RWPE2 (cell line): ENCODE measurements at regions not wholly inside any gene's neighbourhood (a gene's known extent, or its start where the extent isn't known, plus 50 kb on each side); places are given as distances from the start of the nearest gene placed in this dataset.
"Not testable (repeated sequence)": the region's sequence is repeated elsewhere in the genome, so short reads cannot be mapped to it uniquely, and the experiment has no call there.

Source experiments
- ATAC-seq: fragments of 200-7000 bp; cut with Tn5 transposase; 3 replicates; pipeline ENCODE4 v1.9.1; 2021; ENCODE audit warnings: low read depth
- DNase-seq: peaks from one replicate; pipeline ENCODE4 v3.0.0-alpha.2; 2020; ENCODE audit warnings: low spot score
- H3K27ac ChIP-seq: fragments of 450-650 bp; 2 replicates; pipeline ENCODE4 v1.5.1; 2017; ENCODE audit warnings: mild to moderate bottlenecking; ENCODE audit not compliant: poor library complexity, severe bottlenecking
- H3K27me3 ChIP-seq: fragments of 250-450 bp; sonication (Bioruptor Pico); 2 replicates; pipeline ENCODE4 v1.5.1; 2021; ENCODE audit warnings: mild to moderate bottlenecking, moderate library complexity; ENCODE audit not compliant: insufficient read depth, poor library complexity, severe bottlenecking
- H3K36me3 ChIP-seq: fragments of 250-450 bp; sonication (Bioruptor Pico); 2 replicates; pipeline ENCODE4 v1.5.1; 2020; ENCODE audit warnings: low read depth, mild to moderate bottlenecking, moderate library complexity
- H3K4me1 ChIP-seq: fragments of 250-450 bp; sonication (Bioruptor Pico); 2 replicates; pipeline ENCODE4 v1.5.1; 2021; ENCODE audit warnings: mild to moderate bottlenecking, moderate library complexity; ENCODE audit not compliant: insufficient read depth, poor library complexity, severe bottlenecking
- H3K4me3 ChIP-seq: fragments of 250-450 bp; sonication (Bioruptor Pico); 2 replicates; pipeline ENCODE4 v1.5.1; 2021; ENCODE audit warnings: mild to moderate bottlenecking, moderate library complexity; ENCODE audit not compliant: severe bottlenecking
- H3K9me3 ChIP-seq: fragments of 250-450 bp; sonication (Bioruptor Pico); 2 replicates; pipeline ENCODE4 v1.5.1; 2021; ENCODE audit warnings: mild to moderate bottlenecking, moderate library complexity; ENCODE audit not compliant: severe bottlenecking
- CTCF ChIP-seq: fragments of 450-650 bp; IDR thresholded peaks from one replicate; pipeline ENCODE4 v1.5.1; 2017; ENCODE audit warnings: mild to moderate bottlenecking, moderate library complexity; ENCODE audit not compliant: poor library complexity, severe bottlenecking

- Histone ChIP-seq H3K4me1 (no peaks in the 10 kb centered on the region), H3K27me3 (no peaks in the 10 kb centered on the region), H3K9me3 (no peaks in the 10 kb centered on the region), H3K4me3 (no peak overlapping the region), H3K27ac (no peak overlapping the region), H3K36me3 (no peaks in the 10 kb centered on the region)
- TF ChIP-seq CTCF = no peak
- DNase-seq (no peak), ATAC-seq (no peak)
Observed at GRCh38 chr3:176106380-176106779, 1090.9 kb downstream of the TBL1XR1 start.

- Histone ChIP-seq H3K27me3 (peaks cover 5% of the 10 kb centered on the region), H3K9me3 (no peaks in the 10 kb centered on the region), H3K4me3 (no peak overlapping the region), H3K36me3 (no peaks in the 10 kb centered on the region), H3K4me1 (no peaks in the 10 kb centered on the region), H3K27ac (no peak overlapping the region)
- no peak for ATAC-seq
- no peak for TF ChIP-seq CTCF
- no peak for DNase-seq
Observed at GRCh38 chr3:176097027-176097426, 1100.3 kb downstream of the TBL1XR1 start.

- not testable (repeated sequence) for H3K4me3 ChIP-seq, H3K4me1 ChIP-seq, ATAC-seq, H3K36me3 ChIP-seq, DNase-seq, H3K9me3 ChIP-seq, H3K27me3 ChIP-seq, H3K27ac ChIP-seq
Observed at GRCh38 chr3:176093892-176094291, 1103.4 kb downstream of the TBL1XR1 start.

- Histone ChIP-seq H3K4me1 (no peaks in the 10 kb centered on the region), H3K27me3 (no peaks in the 10 kb centered on the region), H3K9me3 (no peaks in the 10 kb centered on the region), H3K4me3 (no peak overlapping the region), H3K27ac (no peak overlapping the region), H3K36me3 (no peaks in the 10 kb centered on the region)
- DNase-seq (no peak), ATAC-seq (no peak)
- no peak for TF ChIP-seq CTCF
Observed at GRCh38 chr3:176090727-176091126, 1106.6 kb downstream of the TBL1XR1 start.

- Histone ChIP-seq H3K4me1 (no peaks in the 10 kb centered on the region), H3K27me3 (no peaks in the 10 kb centered on the region), H3K36me3 (no peaks in the 10 kb centered on the region), H3K9me3 (no peaks in the 10 kb centered on the region), H3K27ac (no peak overlapping the region), H3K4me3 (no peak overlapping the region)
- ATAC-seq = no peak
- no peak for TF ChIP-seq CTCF
- DNase-seq = no peak
Observed at GRCh38 chr3:176088962-176089383, 1108.3 kb downstream of the TBL1XR1 start.
